MCF 10A (cell line): ENCODE measurements at regions not wholly inside any gene's neighbourhood (a gene's known extent, or its start where the extent isn't known, plus 50 kb on each side); places are given as distances from the start of the nearest gene placed in this dataset.

Source experiments
- BruUV-seq: library from RNA; stranded (reverse); fragments of 400-500 nt; replicated peaks from 2 replicates; lab custom pipeline; 2021; lab: Mats Ljungman, UMichigan
- CTCF ChIA-PET: fragments of 300-600 bp; sonication (Branson Sonifier 250); formaldehyde crosslinking; extraction: SDS; loops from one replicate; lab custom pipeline; 2021; ENCODE audit warnings: antibody characterized with exemption, inconsistent platforms; lab: Yijun Ruan, JAX
- POLR2A ChIA-PET: fragments of 300-600, 350-650 bp; sonication (Branson Sonifier 250); formaldehyde crosslinking; extraction: SDS; loops from one replicate; lab custom pipeline; 2020; ENCODE audit warnings: antibody characterized with exemption, inconsistent platforms; lab: Yijun Ruan, JAX
- DNase-seq: peaks from one replicate; pipeline ENCODE4 v3.0.0-alpha.2; 2018; ENCODE audit not compliant: unreplicated experiment
- H3K27ac Mint-ChIP-seq: one replicate; pipeline ENCODE4 v1.8.0; 2022; ENCODE audit warnings: mild to moderate bottlenecking, low read depth, mixed read lengths; ENCODE audit not compliant: unreplicated experiment
- H3K27me3 Mint-ChIP-seq: one replicate; pipeline ENCODE4 v1.8.0; 2022; ENCODE audit warnings: mixed read lengths; ENCODE audit not compliant: insufficient read depth, unreplicated experiment
- H3K36me3 Mint-ChIP-seq: one replicate; pipeline ENCODE4 v1.8.0; 2022; ENCODE audit warnings: mild to moderate bottlenecking, moderate library complexity, mixed read lengths; ENCODE audit not compliant: insufficient read depth, unreplicated experiment
- H3K4me1 Mint-ChIP-seq: one replicate; pipeline ENCODE4 v1.8.0; 2022; ENCODE audit warnings: mixed read lengths; ENCODE audit not compliant: insufficient read depth, unreplicated experiment
- H3K4me3 Mint-ChIP-seq: one replicate; pipeline ENCODE4 v1.8.0; 2022; ENCODE audit warnings: mild to moderate bottlenecking, moderate library complexity, mixed read lengths; ENCODE audit not compliant: unreplicated experiment
- H3K9me3 Mint-ChIP-seq: one replicate; pipeline ENCODE4 v1.8.0; 2022; ENCODE audit warnings: mixed read lengths; ENCODE audit not compliant: unreplicated experiment
- CTCF ChIP-seq: fragments of 200-600 bp; IDR thresholded peaks from one replicate; pipeline ENCODE4 v1.8.0; 2022; ENCODE audit warnings: antibody characterized with exemption, mild to moderate bottlenecking; ENCODE audit not compliant: unreplicated experiment
- intact Hi-C: fragments of 100-400 bp; cut with micrococcal nuclease; formaldehyde crosslinking; loops from 2 replicates; pipeline ENCODE4 v1.14.1; 2022

- POLR2A ChIA-PET = no interaction called here
- BruUV-seq = no TSS peak
- no peak for DNase-seq
- no peaks in the 10 kb centered on the region for H3K9me3 Mint-ChIP-seq
- no peak for TF ChIP-seq CTCF
- H3K27ac Mint-ChIP-seq = no peak overlapping the region
- H3K36me3 Mint-ChIP-seq = no peaks in the 10 kb centered on the region
- intact Hi-C loops = no loop called here
- no peak overlapping the region for H3K4me3 Mint-ChIP-seq
- CTCF ChIA-PET = interaction anchor here (0.6 kb wide), 1 partner anchor 28 kb away, joined by 6 read pairs; no protein-coding TSS in a partner anchor
- no peaks in the 10 kb centered on the region for H3K27me3 Mint-ChIP-seq
- H3K4me1 Mint-ChIP-seq = no peaks in the 10 kb centered on the region
Observed at GRCh38 chr13:87859261-87859660, 188.1 kb downstream of the SLITRK5 start.

- DNase-seq = no peak
- CTCF ChIA-PET = no interaction called here
- Mint-ChIP-seq H3K27ac (no peak overlapping the region), H3K4me1 (no peaks in the 10 kb centered on the region), H3K4me3 (no peak overlapping the region), H3K36me3 (no peaks in the 10 kb centered on the region), H3K9me3 (no peaks in the 10 kb centered on the region), H3K27me3 (no peaks in the 10 kb centered on the region)
- TF ChIP-seq CTCF = no peak
- intact Hi-C loops = no loop called here
- no TSS peak for BruUV-seq
- POLR2A ChIA-PET = no interaction called here
Observed at GRCh38 chr13:87867426-87867825, 196.3 kb downstream of the SLITRK5 start.

- ChIA-PET CTCF (interaction anchor here (1.0 to 1.4 kb wide), 2 partner anchors 13 to 15 kb away, joined by 3 to 4 read pairs; no protein-coding TSS in a partner anchor), POLR2A (no interaction called here)
- no TSS peak for BruUV-seq
- Mint-ChIP-seq H3K4me1 (no peaks in the 10 kb centered on the region), H3K36me3 (no peaks in the 10 kb centered on the region), H3K9me3 (no peaks in the 10 kb centered on the region), H3K4me3 (no peak overlapping the region), H3K27me3 (no peaks in the 10 kb centered on the region), H3K27ac (no peak overlapping the region)
- intact Hi-C loops = no loop called here
- DNase-seq = no peak
- no peak for TF ChIP-seq CTCF
Observed at GRCh38 chr13:87868731-87869130, 197.6 kb downstream of the SLITRK5 start.

- ChIA-PET POLR2A (no interaction called here), CTCF (no interaction called here)
- Mint-ChIP-seq H3K36me3 (no peaks in the 10 kb centered on the region), H3K27ac (no peak overlapping the region), H3K27me3 (no peaks in the 10 kb centered on the region), H3K4me3 (no peak overlapping the region), H3K9me3 (no peaks in the 10 kb centered on the region), H3K4me1 (no peaks in the 10 kb centered on the region)
- DNase-seq = no peak
- no peak for TF ChIP-seq CTCF
- BruUV-seq = no TSS peak
- intact Hi-C loops = no loop called here
Observed at GRCh38 chr13:87872813-87873212, 201.6 kb downstream of the SLITRK5 start.
